Testis (tissue), 2 donors: ENCODE measurements at regions not wholly inside any gene's neighbourhood (a gene's known extent, or its start where the extent isn't known, plus 50 kb on each side); places are given as distances from the start of the nearest gene placed in this dataset.

ENCODE experiments used
- DNase-seq: peaks from one replicate; pipeline ENCODE4 v3.0.0-alpha.2; 2019
- H3K27ac ChIP-seq, 2 donors: fragments of 200-600 bp; sonication (generic); one replicate each; pipeline ENCODE4 v1.5.1; 2019
- H3K27me3 ChIP-seq: fragments of 200-600 bp; sonication (generic); one replicate; pipeline ENCODE4 v1.5.1; 2019
- H3K36me3 ChIP-seq: fragments of 200-600 bp; sonication (generic); one replicate; pipeline ENCODE4 v1.5.1; 2017; ENCODE audit warnings: low read depth; ENCODE audit errors: missing control alignments
- H3K4me1 ChIP-seq: fragments of 200-600 bp; sonication (generic); one replicate; pipeline ENCODE4 v1.5.1; 2019
- H3K4me3 ChIP-seq, 2 donors: fragments of 200-600 bp; sonication (generic); one replicate each; pipeline ENCODE4 v1.5.1; 2017 to 2019
- H3K9me3 ChIP-seq: fragments of 200-600 bp; sonication (generic); one replicate; pipeline ENCODE4 v1.5.1; 2017
- POLR2A ChIP-seq: fragments of 450-650 bp; IDR thresholded peaks from one replicate; pipeline ENCODE4 v1.6.1; 2017; ENCODE audit warnings: antibody characterized with exemption, mild to moderate bottlenecking, moderate library complexity
- WGBS, 2 donors: methylation state at CpG; one replicate each; pipeline ENCODE4 v1.1.5; 2018; 5-methylcytosine and 5-hydroxymethylcytosine counted together
- intact Hi-C: fragments of 100-400 bp; cut with DNase I; formaldehyde crosslinking; loops from one replicate; pipeline ENCODE4 v1.15.1; 2023; ENCODE audit warnings: low total_unique reads
- TF ChIP-seq, protein P1 (sequence below), 3 experiments: fragments of 450-650 bp in 2 of 3; fragments of 200-600 bp in 1 of 3; sonication (generic) in 1 of 3; IDR thresholded peaks; one replicate each; pipeline ENCODE4 v1.5.1; 2016 to 2019; ENCODE audit warnings: antibody characterized with exemption in 3 of 3, mild to moderate bottlenecking in 2 of 3, moderate library complexity in 1 of 3

DNA sequence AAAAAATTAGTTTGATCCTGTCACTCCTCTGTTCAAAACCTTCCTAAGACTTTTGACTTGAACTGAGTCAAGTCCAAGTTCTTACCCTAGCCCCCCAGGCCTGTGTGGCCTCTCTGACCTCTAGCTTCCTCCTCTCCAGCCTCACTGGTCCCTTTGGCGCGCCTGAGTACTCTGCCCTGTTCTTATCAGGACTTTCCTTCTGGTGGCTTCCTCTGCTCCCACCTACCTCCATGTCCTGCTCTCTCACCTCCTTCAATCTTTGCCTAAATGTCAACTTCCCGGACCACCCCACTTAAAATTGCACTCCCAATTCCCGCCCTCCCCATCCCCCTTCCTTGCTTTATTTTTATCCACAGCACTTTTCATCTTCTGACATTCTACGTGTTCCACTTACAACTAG, 526.1 kb upstream of the KLF4 start:
- H3K4me1 ChIP-seq, result no peaks in the 10 kb centered on the region
- intact Hi-C loops, result no loop called here
- TF ChIP-seq, protein P1, sequence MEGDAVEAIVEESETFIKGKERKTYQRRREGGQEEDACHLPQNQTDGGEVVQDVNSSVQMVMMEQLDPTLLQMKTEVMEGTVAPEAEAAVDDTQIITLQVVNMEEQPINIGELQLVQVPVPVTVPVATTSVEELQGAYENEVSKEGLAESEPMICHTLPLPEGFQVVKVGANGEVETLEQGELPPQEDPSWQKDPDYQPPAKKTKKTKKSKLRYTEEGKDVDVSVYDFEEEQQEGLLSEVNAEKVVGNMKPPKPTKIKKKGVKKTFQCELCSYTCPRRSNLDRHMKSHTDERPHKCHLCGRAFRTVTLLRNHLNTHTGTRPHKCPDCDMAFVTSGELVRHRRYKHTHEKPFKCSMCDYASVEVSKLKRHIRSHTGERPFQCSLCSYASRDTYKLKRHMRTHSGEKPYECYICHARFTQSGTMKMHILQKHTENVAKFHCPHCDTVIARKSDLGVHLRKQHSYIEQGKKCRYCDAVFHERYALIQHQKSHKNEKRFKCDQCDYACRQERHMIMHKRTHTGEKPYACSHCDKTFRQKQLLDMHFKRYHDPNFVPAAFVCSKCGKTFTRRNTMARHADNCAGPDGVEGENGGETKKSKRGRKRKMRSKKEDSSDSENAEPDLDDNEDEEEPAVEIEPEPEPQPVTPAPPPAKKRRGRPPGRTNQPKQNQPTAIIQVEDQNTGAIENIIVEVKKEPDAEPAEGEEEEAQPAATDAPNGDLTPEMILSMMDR (IDR thresholded peaks at IDR 0.05), result no peak
- TF ChIP-seq POLR2A, result no peak
- no peaks in the 10 kb centered on the region for H3K9me3 ChIP-seq
- H3K27me3 ChIP-seq, result no peaks in the 10 kb centered on the region
- no peak overlapping the region for H3K27ac ChIP-seq
- DNase-seq, result no peak
- 95 to 99% methylated on average over 5 of the region's 5 CpGs for WGBS, 2 donors
- no peaks in the 10 kb centered on the region for H3K36me3 ChIP-seq
- H3K4me3 ChIP-seq, result no peak overlapping the region

DNA sequence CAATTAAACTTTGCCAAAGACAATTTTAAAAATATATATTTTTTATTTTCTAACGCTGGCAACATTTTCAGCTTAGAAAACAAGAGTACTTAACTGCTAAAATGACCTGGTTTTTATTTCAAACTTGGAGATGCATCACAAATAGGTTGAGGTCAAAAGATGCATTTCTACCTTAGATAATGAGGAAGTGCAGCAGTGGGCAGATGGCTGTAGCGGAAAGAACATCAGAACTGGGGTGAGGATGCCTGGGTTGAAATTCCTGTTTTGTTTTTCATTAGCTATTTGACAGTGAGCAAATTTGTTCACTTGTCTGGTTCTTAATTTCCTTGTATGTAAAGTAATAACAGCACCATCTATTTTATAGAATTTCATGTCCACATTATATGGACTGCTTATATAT, 524.8 kb upstream of the KLF4 start:
- TF ChIP-seq POLR2A, result no peak
- TF ChIP-seq, protein P1 (IDR thresholded peaks at IDR 0.05), result no peak
- H3K36me3 ChIP-seq, result no peaks in the 10 kb centered on the region
- intact Hi-C loops, result no loop called here

DNA sequence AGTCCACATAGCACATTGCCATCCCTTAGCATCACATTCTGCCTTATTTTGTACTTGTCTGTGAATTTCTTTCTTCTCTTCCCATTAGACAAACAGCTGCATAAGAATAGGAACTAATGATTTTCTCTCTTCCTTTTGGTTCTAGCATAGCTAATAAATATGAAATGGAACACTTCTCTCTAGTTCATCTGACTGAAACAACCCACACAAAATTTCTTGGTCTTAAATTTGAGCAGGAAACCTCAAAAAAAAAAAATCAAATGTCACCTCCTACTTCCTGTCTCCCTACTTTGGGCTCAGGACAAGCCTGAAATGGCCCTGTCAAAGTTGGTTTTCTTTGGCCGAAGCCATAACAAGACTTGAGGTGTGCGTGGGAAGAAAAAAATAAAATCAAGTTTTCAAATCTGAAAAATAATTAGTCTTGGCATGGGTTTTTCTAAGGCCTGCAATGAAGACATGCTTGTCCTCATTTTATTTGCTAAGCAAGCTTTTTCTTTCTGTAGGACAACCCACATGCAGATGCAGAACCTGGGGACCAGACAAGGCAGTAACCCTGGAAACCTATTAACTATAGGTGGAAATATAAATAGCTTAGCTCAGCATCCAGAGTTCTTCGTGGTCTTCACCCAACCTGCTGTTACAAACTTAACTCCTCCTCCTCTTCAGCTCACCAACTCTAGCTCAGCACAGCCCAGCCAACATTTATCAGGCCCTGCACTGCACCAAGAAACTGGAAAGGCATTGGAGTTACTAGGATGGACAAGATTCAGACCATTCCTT, 523.5 kb upstream of the KLF4 start:
- Histone ChIP-seq H3K27me3 (no peaks in the 10 kb centered on the region), H3K4me3 (no peak overlapping the region), H3K9me3 (no peaks in the 10 kb centered on the region), H3K27ac (no peak overlapping the region), H3K4me1 (no peaks in the 10 kb centered on the region), H3K36me3 (no peaks in the 10 kb centered on the region)
- no peak for DNase-seq
- no peak for TF ChIP-seq POLR2A
- TF ChIP-seq, protein P1 (IDR thresholded peaks at IDR 0.05), result no peak
- intact Hi-C loops, result no loop called here
- 83 to 85% methylated on average over 3 of the region's 3 CpGs for WGBS, 2 donors

More for the DNA sequence above, 524.8 kb upstream of the KLF4 start:
- 85 to 87% methylated on average over 2 of the region's 2 CpGs for WGBS, 2 donors
- Histone ChIP-seq H3K27me3 (no peaks in the 10 kb centered on the region), H3K4me3 (no peak overlapping the region), H3K4me1 (no peaks in the 10 kb centered on the region), H3K27ac (no peak overlapping the region), H3K9me3 (no peaks in the 10 kb centered on the region)
- DNase-seq, result no peak

DNA sequence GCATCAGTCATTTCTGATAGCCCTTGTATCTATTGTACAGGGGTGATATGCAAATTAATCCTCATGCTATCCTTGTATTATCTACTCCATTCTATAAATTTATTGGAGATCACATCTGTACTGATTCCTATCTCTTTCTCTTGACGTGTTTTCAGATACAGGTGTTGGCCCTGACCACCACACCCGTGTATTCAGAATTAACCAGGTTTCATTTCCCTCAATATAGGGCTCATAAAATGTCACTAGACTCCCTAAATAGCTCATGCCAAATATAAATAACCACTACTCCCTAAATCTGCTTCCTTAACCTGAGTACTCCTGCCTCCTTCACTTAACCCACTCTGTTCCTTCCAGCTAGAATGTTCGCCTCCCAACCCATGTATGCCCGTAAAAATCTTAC, 522.8 kb upstream of the KLF4 start:
- Histone ChIP-seq H3K4me3 (no peak overlapping the region), H3K9me3 (no peaks in the 10 kb centered on the region), H3K36me3 (no peaks in the 10 kb centered on the region), H3K4me1 (no peaks in the 10 kb centered on the region), H3K27me3 (no peaks in the 10 kb centered on the region), H3K27ac (no peak overlapping the region)
- no peak for TF ChIP-seq POLR2A
- TF ChIP-seq, protein P1 (IDR thresholded peaks at IDR 0.05), result no peak
- WGBS, 2 donors, result 89 to 90% methylated on average over 4 of the region's 4 CpGs
- intact Hi-C loops, result no loop called here
- DNase-seq, result no peak

DNA sequence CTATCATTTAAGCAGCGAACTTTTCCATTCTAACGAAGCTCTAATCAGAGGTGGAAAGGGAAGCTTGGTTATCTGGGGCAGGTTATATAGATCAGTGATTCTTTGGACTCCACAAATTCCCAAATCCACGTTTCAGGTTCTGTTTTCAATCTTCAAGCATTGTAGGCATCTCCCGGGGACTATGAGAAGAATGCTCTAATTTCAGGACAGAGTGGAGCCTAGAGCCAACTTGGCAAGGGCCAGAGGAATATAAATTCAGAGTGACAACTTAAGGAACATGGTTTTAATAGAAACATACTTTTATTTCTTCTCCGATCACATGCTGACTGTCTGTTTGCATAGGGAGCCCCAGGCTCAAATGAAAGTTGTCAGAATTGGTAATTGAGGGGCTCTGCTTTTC, 514.0 kb upstream of the KLF4 start:
- no peak overlapping the region for H3K27ac ChIP-seq
- H3K9me3 ChIP-seq, result no peaks in the 10 kb centered on the region
- DNase-seq, result no peak
- H3K36me3 ChIP-seq, result no peaks in the 10 kb centered on the region
- H3K27me3 ChIP-seq, result no peaks in the 10 kb centered on the region
- 75 to 76% methylated on average over 5 of the region's 5 CpGs for WGBS, 2 donors
- no peaks in the 10 kb centered on the region for H3K4me1 ChIP-seq
- intact Hi-C loops, result no loop called here
- H3K4me3 ChIP-seq, result no peak overlapping the region
- TF ChIP-seq, protein P1 (IDR thresholded peaks at IDR 0.05), result no peak
- no peak for TF ChIP-seq POLR2A
